ENCODE measurements at regions not wholly inside any gene's neighbourhood (a gene's known extent, or its start where the extent isn't known, plus 50 kb on each side); places are given as distances from the start of the nearest gene placed in this dataset.

DNA sequence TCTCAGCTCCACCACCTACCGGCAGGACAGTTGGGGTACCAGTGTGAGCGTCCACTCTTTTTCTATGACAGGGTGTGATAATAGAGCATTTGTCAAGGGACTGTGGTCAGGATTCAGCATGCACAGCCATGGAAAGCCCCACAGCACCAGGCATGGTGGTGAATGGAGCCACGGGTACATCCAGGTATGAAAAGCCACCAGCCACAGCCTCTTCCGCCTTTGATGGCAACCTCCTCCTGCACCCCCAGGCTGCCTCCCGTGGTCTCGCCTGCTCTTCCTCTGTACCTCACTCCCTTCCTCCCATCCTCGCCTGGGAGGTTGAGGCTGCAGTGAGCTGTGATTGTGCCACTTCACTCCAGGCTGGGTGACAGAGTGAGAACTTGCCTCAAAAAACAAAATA lies 90.2 kb upstream of the CHST15 start:
- TF ChIP-seq, protein P1, sequence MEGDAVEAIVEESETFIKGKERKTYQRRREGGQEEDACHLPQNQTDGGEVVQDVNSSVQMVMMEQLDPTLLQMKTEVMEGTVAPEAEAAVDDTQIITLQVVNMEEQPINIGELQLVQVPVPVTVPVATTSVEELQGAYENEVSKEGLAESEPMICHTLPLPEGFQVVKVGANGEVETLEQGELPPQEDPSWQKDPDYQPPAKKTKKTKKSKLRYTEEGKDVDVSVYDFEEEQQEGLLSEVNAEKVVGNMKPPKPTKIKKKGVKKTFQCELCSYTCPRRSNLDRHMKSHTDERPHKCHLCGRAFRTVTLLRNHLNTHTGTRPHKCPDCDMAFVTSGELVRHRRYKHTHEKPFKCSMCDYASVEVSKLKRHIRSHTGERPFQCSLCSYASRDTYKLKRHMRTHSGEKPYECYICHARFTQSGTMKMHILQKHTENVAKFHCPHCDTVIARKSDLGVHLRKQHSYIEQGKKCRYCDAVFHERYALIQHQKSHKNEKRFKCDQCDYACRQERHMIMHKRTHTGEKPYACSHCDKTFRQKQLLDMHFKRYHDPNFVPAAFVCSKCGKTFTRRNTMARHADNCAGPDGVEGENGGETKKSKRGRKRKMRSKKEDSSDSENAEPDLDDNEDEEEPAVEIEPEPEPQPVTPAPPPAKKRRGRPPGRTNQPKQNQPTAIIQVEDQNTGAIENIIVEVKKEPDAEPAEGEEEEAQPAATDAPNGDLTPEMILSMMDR (IDR thresholded peaks at IDR 0.05) = no peak
- TF ChIP-seq POLR2A (IDR thresholded peaks at IDR 0.05) = no peak
- TF ChIP-seq POLR2AphosphoS5 (IDR thresholded peaks at IDR 0.05; ENCODE audit: insufficient read depth in 1 of 2, low read depth in 1 of 2) = no peak
